ENCODE measurements at regions not wholly inside any gene's neighbourhood (a gene's known extent, or its start where the extent isn't known, plus 50 kb on each side); places are given as distances from the start of the nearest gene placed in this dataset.

- intact Hi-C loops (cut with micrococcal nuclease): no loop called here
- H3K27ac Mint-ChIP-seq: no peak overlapping the region
Observed at GRCh38 chr7:85887133-85887532, 700.3 kb upstream of the SEMA3D start.

DNA sequence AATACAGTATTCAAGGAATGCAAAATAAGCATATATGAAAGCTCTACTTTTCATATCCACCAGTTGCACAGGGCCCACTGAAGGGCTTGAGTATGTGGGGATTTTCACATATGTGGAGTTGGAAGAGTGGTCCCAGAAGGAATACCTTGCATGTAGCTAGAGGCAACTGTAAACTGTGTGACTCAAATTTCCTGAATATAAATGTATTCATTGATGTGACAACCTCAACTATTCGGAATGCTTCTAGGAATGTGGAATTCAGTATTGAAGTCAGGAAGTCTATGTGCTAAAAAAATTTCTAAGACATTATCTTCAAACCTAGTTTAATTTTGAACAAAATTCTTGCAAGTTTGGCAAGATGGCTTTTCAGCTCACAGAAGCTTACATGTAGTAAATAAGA is 695.5 kb upstream of the SEMA3D start:
- DNase-seq (ENCODE audit: low spot score): no peak
- Mint-ChIP-seq H3K27me3 (ENCODE audit: insufficient read depth) (no peaks in the 10 kb centered on the region), H3K4me3 (no peak overlapping the region), H3K4me1 (ENCODE audit: low read depth) (no peaks in the 10 kb centered on the region), H3K27ac (no peak overlapping the region), H3K36me3 (ENCODE audit: low read depth) (no peaks in the 10 kb centered on the region), H3K9me3 (no peaks in the 10 kb centered on the region)
- intact Hi-C loops (cut with micrococcal nuclease): no loop called here

More at GRCh38 chr7:85887133-85887532, 700.3 kb upstream of the SEMA3D start:
- Mint-ChIP-seq H3K4me3 (no peak overlapping the region), H3K36me3 (ENCODE audit: low read depth) (no peaks in the 10 kb centered on the region), H3K9me3 (no peaks in the 10 kb centered on the region), H3K27me3 (ENCODE audit: insufficient read depth) (no peaks in the 10 kb centered on the region), H3K4me1 (ENCODE audit: low read depth) (no peaks in the 10 kb centered on the region)
- DNase-seq (ENCODE audit: low spot score): no peak

DNA sequence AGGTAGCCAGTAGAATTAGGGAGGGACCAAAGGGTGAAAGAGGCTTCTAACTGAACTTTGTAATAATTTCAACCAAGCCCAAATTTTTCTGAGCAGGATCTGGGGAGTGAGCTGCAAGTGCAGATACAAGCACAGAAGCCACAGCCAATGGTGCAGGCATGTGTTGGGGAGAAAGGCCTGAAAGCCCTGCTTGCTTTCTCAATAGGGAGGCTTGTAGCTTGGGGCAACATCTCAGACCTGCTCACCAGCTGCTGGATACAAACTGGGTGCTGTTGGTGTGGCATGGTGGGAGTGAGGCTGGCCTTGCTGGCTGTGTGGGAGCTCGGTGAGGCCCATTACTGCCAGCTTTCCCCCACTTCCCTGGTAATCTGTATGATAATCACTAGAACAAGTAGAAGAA is 688.5 kb upstream of the SEMA3D start:
- Mint-ChIP-seq H3K27ac (no peak overlapping the region), H3K9me3 (no peaks in the 10 kb centered on the region), H3K4me3 (no peak overlapping the region), H3K27me3 (ENCODE audit: insufficient read depth) (no peaks in the 10 kb centered on the region), H3K4me1 (ENCODE audit: low read depth) (no peaks in the 10 kb centered on the region), H3K36me3 (ENCODE audit: low read depth) (no peaks in the 10 kb centered on the region)
- intact Hi-C loops (cut with micrococcal nuclease): no loop called here
- no peak for DNase-seq (ENCODE audit: low spot score)

- no peak overlapping the region for H3K4me3 Mint-ChIP-seq
- intact Hi-C loops (cut with micrococcal nuclease): no loop called here
- no peak for DNase-seq (ENCODE audit: low spot score)
- no peak overlapping the region for H3K27ac Mint-ChIP-seq
- H3K36me3 Mint-ChIP-seq (ENCODE audit: low read depth): no peaks in the 10 kb centered on the region
- H3K9me3 Mint-ChIP-seq: peaks cover 9% of the 10 kb centered on the region
- no peaks in the 10 kb centered on the region for H3K27me3 Mint-ChIP-seq (ENCODE audit: insufficient read depth)
- H3K4me1 Mint-ChIP-seq (ENCODE audit: low read depth): no peaks in the 10 kb centered on the region
Observed at GRCh38 chr7:85866540-85866939, 679.7 kb upstream of the SEMA3D start.

DNA sequence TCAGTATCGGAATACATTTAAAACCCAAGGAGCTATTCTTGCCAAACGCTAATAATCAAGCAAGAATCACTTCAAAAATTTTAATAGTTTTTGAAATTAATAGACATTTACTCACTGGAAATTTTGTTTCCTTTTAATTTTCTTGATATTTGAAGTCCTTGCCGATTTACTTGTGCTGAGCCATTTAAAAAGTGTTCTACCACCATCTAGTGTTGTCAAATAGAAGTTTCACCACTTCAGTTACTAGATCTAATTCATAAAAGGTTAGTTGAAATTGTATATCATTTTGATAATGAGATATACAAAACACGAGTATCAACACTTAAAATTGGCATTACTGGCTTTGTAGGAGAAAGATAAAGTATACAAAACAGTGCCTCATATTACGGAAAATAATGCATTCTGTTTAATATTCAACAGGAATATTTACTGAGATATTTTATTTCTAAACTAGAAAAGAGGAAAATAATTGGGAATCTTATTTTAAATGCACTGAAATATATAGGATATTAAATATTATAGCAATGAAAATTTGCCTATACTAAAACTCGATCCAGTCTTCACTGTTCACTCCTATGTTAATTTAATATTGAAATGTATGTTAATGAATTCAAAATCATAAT is 664.8 kb upstream of the SEMA3D start:
- Mint-ChIP-seq H3K27me3 (ENCODE audit: insufficient read depth) (no peaks in the 10 kb centered on the region), H3K36me3 (ENCODE audit: low read depth) (no peaks in the 10 kb centered on the region), H3K4me1 (ENCODE audit: low read depth) (no peaks in the 10 kb centered on the region), H3K9me3 (no peaks in the 10 kb centered on the region), H3K27ac (no peak overlapping the region), H3K4me3 (no peak overlapping the region)
- intact Hi-C loops (cut with micrococcal nuclease): no loop called here
- no peak for DNase-seq (ENCODE audit: low spot score)

DNA sequence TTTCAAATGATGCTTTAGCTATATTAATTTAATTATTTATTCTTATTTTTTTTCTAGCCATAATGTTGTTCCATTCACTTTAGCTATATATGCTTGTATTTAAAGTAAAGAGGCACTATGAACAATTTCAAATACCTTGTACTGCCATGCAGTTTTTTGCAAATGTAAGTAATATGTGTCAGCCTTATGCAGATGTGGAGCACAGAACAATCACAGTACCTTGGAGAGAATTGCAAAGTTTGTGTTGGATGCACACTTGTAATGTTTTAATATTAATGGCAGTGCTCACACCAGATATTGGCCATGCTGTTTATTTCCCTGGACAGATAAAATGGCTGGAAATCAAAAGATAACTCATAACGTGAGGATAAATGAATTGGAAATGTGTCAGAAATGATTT is 663.5 kb upstream of the SEMA3D start:
- intact Hi-C loops (cut with micrococcal nuclease): no loop called here
- no peak overlapping the region for H3K4me3 Mint-ChIP-seq
- H3K27ac Mint-ChIP-seq: no peak overlapping the region
- no peaks in the 10 kb centered on the region for H3K27me3 Mint-ChIP-seq (ENCODE audit: insufficient read depth)
- H3K9me3 Mint-ChIP-seq: no peaks in the 10 kb centered on the region
- no peak for DNase-seq (ENCODE audit: low spot score)
- H3K4me1 Mint-ChIP-seq (ENCODE audit: low read depth): no peaks in the 10 kb centered on the region
- H3K36me3 Mint-ChIP-seq (ENCODE audit: low read depth): no peaks in the 10 kb centered on the region

- Mint-ChIP-seq H3K27me3 (ENCODE audit: insufficient read depth) (no peaks in the 10 kb centered on the region), H3K9me3 (no peaks in the 10 kb centered on the region), H3K36me3 (ENCODE audit: low read depth) (no peaks in the 10 kb centered on the region), H3K27ac (no peak overlapping the region), H3K4me1 (ENCODE audit: low read depth) (no peaks in the 10 kb centered on the region), H3K4me3 (no peak overlapping the region)
- intact Hi-C loops (cut with micrococcal nuclease): no loop called here
- no peak for DNase-seq (ENCODE audit: low spot score)
Observed at GRCh38 chr7:85840554-85840953, 653.7 kb upstream of the SEMA3D start.

- H3K4me1 Mint-ChIP-seq (ENCODE audit: low read depth): no peaks in the 10 kb centered on the region
- no peak overlapping the region for H3K27ac Mint-ChIP-seq
- no peak for DNase-seq (ENCODE audit: low spot score)
- intact Hi-C loops (cut with micrococcal nuclease): no loop called here
- H3K9me3 Mint-ChIP-seq: no peaks in the 10 kb centered on the region
- H3K36me3 Mint-ChIP-seq (ENCODE audit: low read depth): no peaks in the 10 kb centered on the region
- H3K27me3 Mint-ChIP-seq (ENCODE audit: insufficient read depth): no peaks in the 10 kb centered on the region
- H3K4me3 Mint-ChIP-seq: no peak overlapping the region
Observed at GRCh38 chr7:85833066-85833465, 646.2 kb upstream of the SEMA3D start.

DNA sequence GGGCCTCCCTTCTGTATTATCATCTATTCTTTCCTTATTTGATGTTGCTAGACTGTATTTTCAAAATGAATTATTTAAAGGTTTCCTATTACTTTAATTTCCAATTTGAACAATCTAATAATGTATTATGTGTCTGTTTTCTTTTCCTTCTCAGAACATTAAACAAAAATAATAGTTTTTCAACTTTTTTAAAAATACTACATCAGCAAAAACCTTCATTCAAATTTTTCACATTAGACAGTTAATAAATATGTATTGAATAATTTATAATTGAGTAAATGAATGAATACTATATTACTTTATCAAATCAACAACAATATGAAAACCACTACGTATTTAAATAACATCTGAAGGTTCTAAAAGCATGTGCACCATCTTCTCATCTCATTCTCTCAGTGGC is 644.1 kb upstream of the SEMA3D start:
- intact Hi-C loops (cut with micrococcal nuclease): no loop called here
- H3K4me3 Mint-ChIP-seq: no peak overlapping the region
- no peaks in the 10 kb centered on the region for H3K36me3 Mint-ChIP-seq (ENCODE audit: low read depth)
- no peaks in the 10 kb centered on the region for H3K4me1 Mint-ChIP-seq (ENCODE audit: low read depth)
- no peaks in the 10 kb centered on the region for H3K27me3 Mint-ChIP-seq (ENCODE audit: insufficient read depth)
- DNase-seq (ENCODE audit: low spot score): no peak
- no peaks in the 10 kb centered on the region for H3K9me3 Mint-ChIP-seq
- H3K27ac Mint-ChIP-seq: no peak overlapping the region

DNA sequence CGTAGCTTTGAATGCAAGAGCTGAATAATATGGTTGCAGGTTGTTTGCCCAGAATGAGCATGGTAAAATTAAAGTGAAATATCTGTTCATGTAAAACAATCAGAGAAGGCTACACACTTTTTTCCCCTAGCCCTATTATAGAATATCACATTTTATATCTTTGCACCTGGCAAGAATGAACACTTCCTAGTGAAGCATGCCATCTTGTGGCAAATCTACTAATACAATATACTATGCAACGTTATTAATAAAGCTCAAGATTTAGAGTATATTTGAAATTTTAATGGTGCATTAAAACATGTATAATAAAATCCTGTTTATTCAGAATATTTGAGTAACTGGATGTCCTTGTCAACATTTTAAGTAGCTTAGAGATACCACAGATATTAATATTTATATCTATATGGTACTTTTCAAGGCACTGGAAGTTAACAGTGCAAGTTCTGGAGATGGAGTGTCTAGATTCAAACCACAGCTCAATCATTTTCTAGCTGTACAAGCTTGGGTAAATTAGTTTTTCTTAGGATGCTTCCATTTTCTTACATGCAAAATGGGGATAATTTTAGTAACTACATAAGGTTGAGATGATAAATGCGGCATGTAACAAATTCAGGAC is 643.1 kb upstream of the SEMA3D start:
- intact Hi-C loops (cut with micrococcal nuclease): no loop called here
- DNase-seq (ENCODE audit: low spot score): no peak
- H3K36me3 Mint-ChIP-seq (ENCODE audit: low read depth): no peaks in the 10 kb centered on the region
- H3K4me3 Mint-ChIP-seq: no peak overlapping the region
- H3K27me3 Mint-ChIP-seq (ENCODE audit: insufficient read depth): no peaks in the 10 kb centered on the region
- no peaks in the 10 kb centered on the region for H3K9me3 Mint-ChIP-seq
- H3K27ac Mint-ChIP-seq: no peak overlapping the region
- H3K4me1 Mint-ChIP-seq (ENCODE audit: low read depth): no peaks in the 10 kb centered on the region

DNA sequence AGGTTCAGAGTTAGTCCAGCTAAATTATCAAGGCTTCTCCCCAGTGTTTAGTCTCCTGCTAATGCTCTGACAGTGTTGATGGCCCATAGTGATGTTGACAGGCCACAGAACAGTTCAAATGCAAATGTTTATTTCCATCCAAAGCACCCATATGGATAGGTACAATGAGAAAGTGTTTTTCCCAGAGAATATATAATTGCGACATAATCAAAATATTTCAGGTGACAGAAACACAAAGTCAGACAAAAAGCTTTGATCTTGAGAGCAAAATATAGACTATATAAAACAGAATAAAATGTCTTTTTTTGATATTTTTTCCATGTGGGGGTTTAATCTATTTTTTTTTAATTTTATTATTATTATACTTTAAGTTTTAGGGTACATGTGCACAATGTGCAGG is 642.3 kb upstream of the SEMA3D start:
- intact Hi-C loops (cut with micrococcal nuclease): no loop called here
- no peak overlapping the region for H3K27ac Mint-ChIP-seq
- no peaks in the 10 kb centered on the region for H3K9me3 Mint-ChIP-seq
- DNase-seq (ENCODE audit: low spot score): no peak
- H3K36me3 Mint-ChIP-seq (ENCODE audit: low read depth): no peaks in the 10 kb centered on the region
- no peaks in the 10 kb centered on the region for H3K4me1 Mint-ChIP-seq (ENCODE audit: low read depth)
- no peaks in the 10 kb centered on the region for H3K27me3 Mint-ChIP-seq (ENCODE audit: insufficient read depth)
- H3K4me3 Mint-ChIP-seq: no peak overlapping the region

DNA sequence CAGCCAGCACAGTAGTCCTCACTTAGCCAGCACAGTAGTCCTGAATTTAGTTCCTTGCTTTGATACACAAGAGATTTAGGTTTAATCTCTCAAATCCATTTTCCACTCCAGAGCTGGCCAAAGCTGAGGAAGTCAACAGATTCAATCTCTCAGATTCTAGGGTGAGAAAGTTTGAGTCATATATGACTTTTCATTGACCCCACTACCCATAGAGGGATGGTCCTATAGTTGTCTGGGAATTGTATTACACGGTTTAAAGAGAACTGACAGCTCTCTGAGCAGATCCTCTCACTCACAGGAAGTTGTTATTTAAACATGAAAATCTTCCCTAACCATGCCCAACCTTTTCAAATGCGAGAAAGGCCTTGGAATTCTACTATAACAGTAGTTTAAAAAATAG is 641.8 kb upstream of the SEMA3D start:
- H3K27me3 Mint-ChIP-seq (ENCODE audit: insufficient read depth): no peaks in the 10 kb centered on the region
- DNase-seq (ENCODE audit: low spot score): no peak
- H3K4me1 Mint-ChIP-seq (ENCODE audit: low read depth): no peaks in the 10 kb centered on the region
- H3K4me3 Mint-ChIP-seq: no peak overlapping the region
- H3K27ac Mint-ChIP-seq: no peak overlapping the region
- no peaks in the 10 kb centered on the region for H3K36me3 Mint-ChIP-seq (ENCODE audit: low read depth)
- intact Hi-C loops (cut with micrococcal nuclease): no loop called here
- no peaks in the 10 kb centered on the region for H3K9me3 Mint-ChIP-seq

GRCh38 chr7:85823396-85824080 is 636.7 kb upstream of the SEMA3D start:
- H3K4me1 Mint-ChIP-seq (ENCODE audit: low read depth): no peaks in the 10 kb centered on the region
- intact Hi-C loops (cut with micrococcal nuclease): no loop called here
- no peaks in the 10 kb centered on the region for H3K36me3 Mint-ChIP-seq (ENCODE audit: low read depth)
- H3K4me3 Mint-ChIP-seq: no peak overlapping the region
- no peak for DNase-seq (ENCODE audit: low spot score)
- H3K27me3 Mint-ChIP-seq (ENCODE audit: insufficient read depth): no peaks in the 10 kb centered on the region
- no peak overlapping the region for H3K27ac Mint-ChIP-seq
- no peaks in the 10 kb centered on the region for H3K9me3 Mint-ChIP-seq
